ENCODE measurements at regions not wholly inside any gene's neighbourhood (a gene's known extent, or its start where the extent isn't known, plus 50 kb on each side); places are given as distances from the start of the nearest gene placed in this dataset.
"Not testable (repeated sequence)": the region's sequence is repeated elsewhere in the genome, so short reads cannot be mapped to it uniquely, and the experiment has no call there.

- no peaks in the 10 kb centered on the region for H3K36me3 Mint-ChIP-seq (ENCODE audit: low read depth)
- no peaks in the 10 kb centered on the region for H3K4me1 Mint-ChIP-seq (ENCODE audit: low read depth)
These were observed 107.1 kb upstream of the TNPO1 start for GRCh38 chr5:72709341-72709740.

DNA sequence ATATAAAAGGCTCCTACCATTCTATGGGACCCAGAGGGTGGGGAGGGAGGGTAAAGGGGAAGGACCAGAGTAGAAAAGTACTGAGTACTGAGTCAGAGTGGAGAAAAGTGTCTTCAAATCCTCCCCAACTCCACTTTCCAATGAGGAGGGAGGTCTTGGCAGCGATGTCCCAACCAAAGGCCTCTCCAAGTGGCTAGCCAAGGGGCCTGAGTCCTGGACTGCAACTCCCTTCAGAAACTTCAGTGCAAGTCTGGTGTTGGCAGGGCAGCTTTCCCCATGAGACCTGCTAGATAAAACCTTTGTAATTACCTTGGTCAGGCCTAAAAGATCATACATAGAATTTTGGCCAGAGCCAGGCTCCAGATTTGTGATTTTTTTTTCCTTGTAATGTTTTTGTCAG is 111.3 kb upstream of the TNPO1 start:
- Mint-ChIP-seq H3K4me3 (no peak overlapping the region), H3K9me3 (no peaks in the 10 kb centered on the region), H3K27ac (no peak overlapping the region), H3K27me3 (ENCODE audit: low read depth) (peaks cover 17% of the 10 kb centered on the region), H3K36me3 (ENCODE audit: low read depth) (no peaks in the 10 kb centered on the region), H3K4me1 (ENCODE audit: low read depth) (no peaks in the 10 kb centered on the region)
- CTCF ChIA-PET: no interaction called here
- intact Hi-C loops (cut with micrococcal nuclease): no loop called here
- DNase-seq: no peak

More at GRCh38 chr5:72709341-72709740, 107.1 kb upstream of the TNPO1 start:
- no peak overlapping the region for H3K27ac Mint-ChIP-seq
- peaks cover 13% of the 10 kb centered on the region for H3K27me3 Mint-ChIP-seq (ENCODE audit: low read depth)
- no peak for DNase-seq
- CTCF ChIA-PET: no interaction called here
- intact Hi-C loops (cut with micrococcal nuclease): no loop called here
- H3K4me3 Mint-ChIP-seq: no peak overlapping the region
- no peaks in the 10 kb centered on the region for H3K9me3 Mint-ChIP-seq

DNA sequence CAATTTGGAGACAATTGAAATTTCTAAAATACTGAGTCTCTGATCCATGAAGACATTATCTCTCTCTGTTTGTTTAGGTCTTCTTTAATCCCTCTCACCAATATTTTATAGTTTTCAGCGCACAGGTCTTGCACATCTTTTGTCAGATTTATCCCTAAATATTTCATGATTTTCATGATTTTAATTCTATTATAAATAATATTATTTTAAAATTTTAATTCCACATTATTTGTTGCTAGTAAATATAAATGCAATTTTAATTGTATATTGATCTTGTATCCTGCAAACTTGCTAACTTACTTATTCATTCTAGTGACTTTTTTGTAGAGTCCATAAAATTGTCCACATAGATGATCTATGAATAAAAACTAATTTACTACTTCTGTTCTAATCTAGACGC is 112.6 kb upstream of the TNPO1 start:
- DNase-seq: no peak
- Mint-ChIP-seq H3K27me3 (ENCODE audit: low read depth) (peaks cover 17% of the 10 kb centered on the region), H3K36me3 (ENCODE audit: low read depth) (no peaks in the 10 kb centered on the region)

DNA sequence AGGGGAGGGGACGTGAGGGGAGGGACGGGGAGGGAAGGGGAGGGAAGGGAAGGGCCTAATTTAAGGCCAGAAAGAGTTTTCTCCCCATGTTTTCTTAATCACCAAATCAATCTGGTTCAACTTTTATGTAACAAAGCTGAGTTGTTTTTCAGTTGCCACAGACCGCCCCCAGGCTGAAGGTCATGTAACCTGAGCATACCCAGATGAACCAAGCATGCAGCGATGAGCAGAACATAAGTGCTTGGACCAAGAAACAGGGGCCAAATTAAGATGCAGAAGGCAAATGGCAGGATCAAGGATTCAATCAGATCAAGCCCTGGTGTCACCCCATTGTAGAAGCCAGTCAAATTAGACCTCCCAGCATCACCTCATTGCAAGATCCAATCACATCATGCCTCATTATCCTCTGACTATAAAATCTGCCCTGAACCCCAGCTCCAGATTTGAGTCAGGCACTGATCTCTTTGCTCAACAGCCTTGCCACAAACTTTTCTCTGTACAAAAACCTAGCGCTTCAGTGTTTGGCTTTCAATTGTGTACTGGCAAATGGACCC is 113.5 kb upstream of the TNPO1 start:
- no peak overlapping the region for H3K27ac Mint-ChIP-seq
- H3K36me3 Mint-ChIP-seq (ENCODE audit: low read depth): no peaks in the 10 kb centered on the region
- no peaks in the 10 kb centered on the region for H3K9me3 Mint-ChIP-seq
- H3K27me3 Mint-ChIP-seq (ENCODE audit: low read depth): peaks cover 17% of the 10 kb centered on the region
- CTCF ChIA-PET: no interaction called here
- DNase-seq: no peak
- H3K4me1 Mint-ChIP-seq (ENCODE audit: low read depth): no peaks in the 10 kb centered on the region
- intact Hi-C loops (cut with micrococcal nuclease): no loop called here
- H3K4me3 Mint-ChIP-seq: no peak overlapping the region

More for the DNA sequence above, 112.6 kb upstream of the TNPO1 start:
- intact Hi-C loops (cut with micrococcal nuclease): no loop called here
- H3K27ac Mint-ChIP-seq: no peak overlapping the region
- no peak overlapping the region for H3K4me3 Mint-ChIP-seq
- CTCF ChIA-PET: no interaction called here
- H3K4me1 Mint-ChIP-seq (ENCODE audit: low read depth): no peaks in the 10 kb centered on the region
- H3K9me3 Mint-ChIP-seq: no peaks in the 10 kb centered on the region

DNA sequence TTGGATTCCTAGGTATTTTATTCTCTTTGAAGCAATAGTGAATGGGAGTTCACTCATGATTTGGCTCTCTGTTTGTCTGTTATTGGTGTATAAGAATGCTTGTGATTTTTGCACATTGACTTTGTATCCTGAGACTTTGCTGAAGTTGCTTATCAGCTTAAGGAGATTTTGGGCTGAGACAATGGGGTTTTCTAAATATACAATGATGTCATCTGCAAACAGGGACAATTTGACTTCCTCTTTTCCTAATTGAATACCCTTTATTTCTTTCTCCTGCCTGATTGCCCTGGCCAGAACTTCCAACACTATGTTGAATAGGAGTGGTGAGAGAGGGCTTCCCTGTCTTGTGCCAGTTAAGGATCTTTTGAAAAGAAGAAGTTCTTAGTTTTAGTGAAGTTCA is 114.4 kb upstream of the TNPO1 start:
- H3K4me1 Mint-ChIP-seq (ENCODE audit: low read depth); intact Hi-C loops (cut with micrococcal nuclease); H3K9me3 Mint-ChIP-seq; H3K36me3 Mint-ChIP-seq (ENCODE audit: low read depth); CTCF ChIA-PET; H3K27ac Mint-ChIP-seq; DNase-seq; H3K4me3 Mint-ChIP-seq: not testable (repeated sequence)
- peaks cover 16% of the 10 kb centered on the region for H3K27me3 Mint-ChIP-seq (ENCODE audit: low read depth)

- no peaks in the 10 kb centered on the region for H3K4me1 Mint-ChIP-seq (ENCODE audit: low read depth)
- no peak overlapping the region for H3K4me3 Mint-ChIP-seq
- H3K36me3 Mint-ChIP-seq (ENCODE audit: low read depth): no peaks in the 10 kb centered on the region
- intact Hi-C loops (cut with micrococcal nuclease): no loop called here
- no peak for DNase-seq
- H3K9me3 Mint-ChIP-seq: no peaks in the 10 kb centered on the region
- CTCF ChIA-PET: no interaction called here
- H3K27me3 Mint-ChIP-seq (ENCODE audit: low read depth): peaks cover 17% of the 10 kb centered on the region
- H3K27ac Mint-ChIP-seq: no peak overlapping the region
These were observed 118.0 kb upstream of the TNPO1 start for GRCh38 chr5:72698481-72698880.

DNA sequence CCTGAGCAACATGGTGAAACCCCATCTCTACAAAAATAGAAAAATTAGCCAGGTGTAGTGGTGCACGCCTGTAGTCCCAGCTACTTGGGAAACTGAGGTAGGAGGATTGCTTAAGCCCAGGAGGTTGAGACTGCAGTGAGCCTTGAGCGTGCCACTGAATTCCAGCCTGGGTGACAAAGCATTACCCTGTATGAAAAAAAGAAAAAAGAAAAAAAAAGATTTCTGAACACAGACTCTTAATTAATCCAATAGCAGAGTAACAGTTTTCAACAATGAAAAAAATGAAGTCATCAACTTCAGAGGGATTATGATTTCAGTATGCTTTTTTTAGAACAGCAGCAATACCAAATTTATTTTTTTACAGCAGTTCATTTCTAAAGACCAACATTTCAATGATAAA is 118.8 kb upstream of the TNPO1 start:
- no peak overlapping the region for H3K27ac Mint-ChIP-seq
- peaks cover 17% of the 10 kb centered on the region for H3K27me3 Mint-ChIP-seq (ENCODE audit: low read depth)
- CTCF ChIA-PET: no interaction called here
- H3K36me3 Mint-ChIP-seq (ENCODE audit: low read depth): no peaks in the 10 kb centered on the region
- DNase-seq: no peak
- no peaks in the 10 kb centered on the region for H3K9me3 Mint-ChIP-seq
- intact Hi-C loops (cut with micrococcal nuclease): no loop called here
- H3K4me3 Mint-ChIP-seq: no peak overlapping the region
- no peaks in the 10 kb centered on the region for H3K4me1 Mint-ChIP-seq (ENCODE audit: low read depth)

- intact Hi-C loops (cut with micrococcal nuclease): no loop called here
- no peak overlapping the region for H3K27ac Mint-ChIP-seq
- H3K36me3 Mint-ChIP-seq (ENCODE audit: low read depth): no peaks in the 10 kb centered on the region
- DNase-seq: no peak
- no peaks in the 10 kb centered on the region for H3K9me3 Mint-ChIP-seq
- no peaks in the 10 kb centered on the region for H3K4me1 Mint-ChIP-seq (ENCODE audit: low read depth)
- CTCF ChIA-PET: no interaction called here
- H3K4me3 Mint-ChIP-seq: no peak overlapping the region
- H3K27me3 Mint-ChIP-seq (ENCODE audit: low read depth): peaks cover 26% of the 10 kb centered on the region
These were observed 120.8 kb upstream of the TNPO1 start for GRCh38 chr5:72695659-72696058.

GRCh38 chr5:72694856-72695255 is 121.6 kb upstream of the TNPO1 start:
- Mint-ChIP-seq H3K36me3 (ENCODE audit: low read depth) (no peaks in the 10 kb centered on the region), H3K4me1 (ENCODE audit: low read depth) (no peaks in the 10 kb centered on the region), H3K27ac (no peak overlapping the region), H3K27me3 (ENCODE audit: low read depth) (peaks cover 31% of the 10 kb centered on the region), H3K4me3 (no peak overlapping the region), H3K9me3 (no peaks in the 10 kb centered on the region)
- CTCF ChIA-PET: no interaction called here
- no peak for DNase-seq
- intact Hi-C loops (cut with micrococcal nuclease): no loop called here

DNA sequence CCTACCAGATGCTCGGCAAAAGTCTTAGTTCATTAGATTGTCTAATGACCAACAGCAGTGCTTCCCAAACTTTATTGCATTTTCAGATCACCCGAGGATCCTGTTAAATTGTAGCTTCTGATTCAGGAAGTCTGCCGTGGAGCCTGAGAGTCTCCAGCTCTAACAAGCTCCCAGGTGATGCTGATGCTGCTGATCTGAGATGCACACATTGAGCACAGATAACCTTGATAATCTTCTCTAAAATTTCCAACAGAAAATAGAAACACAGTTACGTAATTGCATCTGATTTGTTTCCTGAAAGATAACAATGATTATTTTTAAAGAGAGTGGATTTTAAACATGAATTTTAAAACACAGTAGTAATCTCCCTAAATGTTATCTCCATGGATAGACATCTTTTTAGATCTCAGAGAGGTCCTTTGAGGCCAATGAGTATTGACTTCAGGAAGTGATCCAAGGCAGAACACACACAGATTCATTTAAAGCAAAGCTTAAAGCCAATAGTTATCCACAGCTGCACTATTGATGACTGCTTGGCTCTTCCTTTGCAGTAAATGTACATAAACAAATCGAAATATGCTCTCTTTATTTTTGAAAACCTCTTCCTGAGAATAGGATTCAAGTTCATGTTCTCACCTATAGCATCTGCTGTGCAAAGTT is 122.8 kb upstream of the TNPO1 start:
- H3K9me3 Mint-ChIP-seq: no peaks in the 10 kb centered on the region
- no peaks in the 10 kb centered on the region for H3K4me1 Mint-ChIP-seq (ENCODE audit: low read depth)
- H3K4me3 Mint-ChIP-seq: no peak overlapping the region
- CTCF ChIA-PET: no interaction called here
- peaks cover 33% of the 10 kb centered on the region for H3K27me3 Mint-ChIP-seq (ENCODE audit: low read depth)
- intact Hi-C loops (cut with micrococcal nuclease): no loop called here
- H3K27ac Mint-ChIP-seq: no peak overlapping the region
- no peak for DNase-seq
- H3K36me3 Mint-ChIP-seq (ENCODE audit: low read depth): no peaks in the 10 kb centered on the region

GRCh38 chr5:72692651-72693442 is 123.6 kb upstream of the TNPO1 start:
- no peak overlapping the region for H3K4me3 Mint-ChIP-seq
- peaks cover 33% of the 10 kb centered on the region for H3K27me3 Mint-ChIP-seq (ENCODE audit: low read depth)

GRCh38 chr5:72692231-72692637 is 124.2 kb upstream of the TNPO1 start:
- no peaks in the 10 kb centered on the region for H3K36me3 Mint-ChIP-seq (ENCODE audit: low read depth)
- no peak overlapping the region for H3K27ac Mint-ChIP-seq
- no peak overlapping the region for H3K4me3 Mint-ChIP-seq
- CTCF ChIA-PET: no interaction called here
- no peaks in the 10 kb centered on the region for H3K4me1 Mint-ChIP-seq (ENCODE audit: low read depth)
- no peak for DNase-seq
- H3K9me3 Mint-ChIP-seq: no peaks in the 10 kb centered on the region
- intact Hi-C loops (cut with micrococcal nuclease): no loop called here
- peaks cover 33% of the 10 kb centered on the region for H3K27me3 Mint-ChIP-seq (ENCODE audit: low read depth)

More at GRCh38 chr5:72692651-72693442, 123.6 kb upstream of the TNPO1 start:
- H3K36me3 Mint-ChIP-seq (ENCODE audit: low read depth): no peaks in the 10 kb centered on the region
- H3K9me3 Mint-ChIP-seq: no peaks in the 10 kb centered on the region
- no peak for DNase-seq
- intact Hi-C loops (cut with micrococcal nuclease): no loop called here
- H3K27ac Mint-ChIP-seq: no peak overlapping the region
- no peaks in the 10 kb centered on the region for H3K4me1 Mint-ChIP-seq (ENCODE audit: low read depth)
- CTCF ChIA-PET: no interaction called here

DNA sequence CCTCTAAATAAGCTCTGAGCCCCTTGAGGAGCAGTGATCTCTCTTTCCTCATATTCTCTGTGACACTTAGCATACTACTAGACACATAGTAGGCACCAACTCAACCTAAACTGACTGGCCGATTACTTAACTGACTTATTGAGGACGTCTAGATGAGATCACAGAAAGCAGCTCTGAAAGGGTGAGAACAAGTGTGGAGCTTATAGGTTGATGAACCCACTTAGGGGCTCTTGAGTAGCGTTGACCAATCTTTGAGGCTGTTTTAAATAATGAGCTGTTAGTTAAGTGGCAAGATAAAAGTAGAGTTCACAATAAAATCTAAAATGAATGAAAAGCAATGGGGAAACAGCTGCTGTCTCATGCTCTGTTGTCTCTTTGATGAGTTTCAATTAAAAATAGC is 124.7 kb upstream of the TNPO1 start:
- H3K9me3 Mint-ChIP-seq: no peaks in the 10 kb centered on the region
- DNase-seq: no peak
- no peaks in the 10 kb centered on the region for H3K36me3 Mint-ChIP-seq (ENCODE audit: low read depth)
- no peaks in the 10 kb centered on the region for H3K4me1 Mint-ChIP-seq (ENCODE audit: low read depth)
- peaks cover 30% of the 10 kb centered on the region for H3K27me3 Mint-ChIP-seq (ENCODE audit: low read depth)
- no peak overlapping the region for H3K4me3 Mint-ChIP-seq
- CTCF ChIA-PET: no interaction called here
- H3K27ac Mint-ChIP-seq: no peak overlapping the region
- intact Hi-C loops (cut with micrococcal nuclease): no loop called here

Measured in activated naive CD4-positive, alpha-beta T cell treated with anti-CD3 and anti-CD28 coated beads for 36 hours (primary cell).